ENCODE measurements at regions not wholly inside any gene's neighbourhood (a gene's known extent, or its start where the extent isn't known, plus 50 kb on each side); places are given as distances from the start of the nearest gene placed in this dataset.
"Not testable (repeated sequence)": the region's sequence is repeated elsewhere in the genome, so short reads cannot be mapped to it uniquely, and the experiment has no call there.

DNA sequence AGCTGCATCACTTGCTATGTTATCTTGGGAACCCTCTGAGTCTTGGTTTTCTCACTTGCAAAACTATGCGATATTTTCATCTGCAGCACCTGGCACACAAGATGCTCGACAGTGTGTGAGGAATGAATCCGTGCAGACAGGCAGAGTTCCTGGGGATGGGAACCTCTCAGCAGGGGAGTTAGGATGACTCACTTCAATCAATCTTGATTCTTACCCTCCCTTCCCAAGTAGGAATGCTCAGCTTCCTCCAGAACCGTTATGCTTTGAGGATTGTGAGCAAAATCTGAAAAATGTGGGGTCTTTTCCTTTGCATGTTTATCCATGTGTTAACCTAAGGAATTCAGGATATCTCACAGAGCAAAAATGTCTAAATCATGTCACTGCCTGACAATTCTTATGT, 68.9 kb upstream of the HNF1B start:
- Histone ChIP-seq H3K9me2 (ENCODE audit: insufficient read depth) (no peaks in the 10 kb centered on the region), H3K27me3 (replicated peaks; ENCODE audit: insufficient read depth) (no peaks in the 10 kb centered on the region; the same call in 1 of the 2 replicates), H3K27ac (no peak overlapping the region), H3K36me3 (ENCODE audit: low read depth) (no peaks in the 10 kb centered on the region), H3K4me2 (ENCODE audit: unreplicated experiment) (peak overlapping the region; percentile 5), H3K4me3 (no peak overlapping the region), H3K9me3 (ENCODE audit: low read depth) (no peaks in the 10 kb centered on the region), H3F3A (ENCODE audit: insufficient read depth) (no peaks in the 10 kb centered on the region), H4K20me1 (ENCODE audit: insufficient read depth) (no peaks in the 10 kb centered on the region), H3K4me1 (ENCODE audit: insufficient read depth) (peaks cover 7% of the 10 kb centered on the region; the same call in 1 of the 2 replicates), H3K79me2 (ENCODE audit: insufficient read depth) (no peaks in the 10 kb centered on the region), H3K9ac (no peak overlapping the region), H2AFZ (no peak overlapping the region)
- in situ Hi-C loops (cut with MboI): no loop called here
- WGBS, 2 experiments (ENCODE audit: low coverage in 1 of 2, low lambda C conversion rate in 2 of 2, missing lambda C conversion rate in 2 of 2): 0 to 2% methylated on average over 4 of the region's 4 CpGs
- TF ChIP-seq EZH2 (IDR thresholded peaks at IDR 0.05; ENCODE audit: insufficient read depth, poor library complexity, severe bottlenecking) (no peak), EZH2phosphoT487 (IDR thresholded peaks at IDR 0.05; ENCODE audit: insufficient read depth, low read depth) (no peak)
- peak; percentile 56 for DNase-seq

DNA sequence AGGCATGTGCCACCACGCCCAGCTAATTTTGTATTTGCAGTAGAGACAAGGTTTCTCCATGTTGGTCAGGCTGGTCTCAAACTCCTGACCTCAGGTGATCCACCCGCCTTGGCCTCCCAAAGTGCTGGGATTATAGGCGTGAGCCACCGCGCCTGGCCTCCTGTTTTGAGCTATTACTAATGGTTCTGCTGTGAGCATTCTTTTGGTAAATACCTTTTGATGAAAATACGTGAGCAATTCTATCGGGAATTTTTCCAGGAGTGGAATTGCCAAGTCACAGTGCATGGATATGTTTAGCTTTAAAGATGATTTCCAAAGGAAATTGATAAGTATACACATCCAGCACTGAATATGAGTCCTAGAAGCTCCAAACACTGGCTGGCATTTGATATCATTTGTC, 64.0 kb upstream of the HNF1B start:
- H3K9me2 ChIP-seq (ENCODE audit: insufficient read depth); H3K4me3 ChIP-seq; H3K9me3 ChIP-seq (ENCODE audit: low read depth); H3K4me1 ChIP-seq (ENCODE audit: insufficient read depth); H3K79me2 ChIP-seq (ENCODE audit: insufficient read depth); H4K20me1 ChIP-seq (ENCODE audit: insufficient read depth); H3K4me2 ChIP-seq (ENCODE audit: unreplicated experiment); H3K36me3 ChIP-seq (ENCODE audit: low read depth); H3K27me3 ChIP-seq (replicated peaks; ENCODE audit: insufficient read depth); in situ Hi-C loops (cut with MboI); H3K9ac ChIP-seq; H3K27ac ChIP-seq; DNase-seq; H3F3A ChIP-seq (ENCODE audit: insufficient read depth); H2AFZ ChIP-seq: not testable (repeated sequence)
- 76 to 79% methylated on average over 7 of the region's 7 CpGs for WGBS, 2 experiments (ENCODE audit: low coverage in 1 of 2, low lambda C conversion rate in 2 of 2, missing lambda C conversion rate in 2 of 2)

DNA sequence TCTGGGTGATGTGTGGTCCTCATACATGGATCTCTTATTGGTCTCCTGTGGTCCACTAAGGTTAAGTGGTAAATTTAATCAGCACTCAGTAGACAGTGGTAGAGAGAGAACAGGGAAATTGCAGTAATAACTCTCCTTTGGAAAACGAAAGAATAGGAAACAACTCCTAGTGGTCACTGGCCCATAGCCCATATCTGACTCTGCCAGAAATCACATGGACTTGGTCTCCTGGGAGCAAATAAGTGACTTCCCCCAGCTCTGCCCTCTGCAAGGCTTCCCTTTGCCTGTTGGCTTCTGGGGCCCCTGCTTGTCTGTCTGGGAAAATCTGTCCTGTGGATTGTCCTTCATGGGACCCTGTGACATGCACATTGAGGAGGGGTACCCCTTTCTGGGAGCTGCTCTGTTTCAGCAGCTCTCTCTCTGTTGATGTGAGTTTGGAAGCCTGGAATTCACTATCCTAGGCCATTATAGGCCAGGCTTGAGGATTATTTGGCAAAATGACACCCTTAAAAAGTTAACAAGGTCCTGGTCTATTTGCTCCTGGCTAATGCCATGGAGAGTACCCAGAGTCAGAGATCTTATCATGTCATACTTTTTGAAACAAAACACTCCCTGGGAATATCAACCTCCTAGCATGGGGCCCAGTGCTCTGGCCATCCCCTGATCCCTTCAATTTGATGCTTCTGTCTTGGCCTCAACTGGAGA, 58.0 kb upstream of the HNF1B start:
- peak overlapping the region; percentile 28 for H3K4me2 ChIP-seq (ENCODE audit: unreplicated experiment)
- no peak overlapping the region for H3K9ac ChIP-seq
- H3K79me2 ChIP-seq (ENCODE audit: insufficient read depth): no peaks in the 10 kb centered on the region
- H3F3A ChIP-seq (ENCODE audit: insufficient read depth): no peaks in the 10 kb centered on the region
- H3K27ac ChIP-seq: no peak overlapping the region
- no peaks in the 10 kb centered on the region for H3K36me3 ChIP-seq (ENCODE audit: low read depth)
- DNase-seq: peak; percentile 71
- no peaks in the 10 kb centered on the region for H3K9me3 ChIP-seq (ENCODE audit: low read depth)
- H3K4me3 ChIP-seq: no peak overlapping the region
- no peak for TF ChIP-seq EZH2 (IDR thresholded peaks at IDR 0.05; ENCODE audit: insufficient read depth, poor library complexity, severe bottlenecking)
- no peak for TF ChIP-seq EZH2phosphoT487 (IDR thresholded peaks at IDR 0.05; ENCODE audit: insufficient read depth, low read depth)
- H3K4me1 ChIP-seq (ENCODE audit: insufficient read depth): peaks cover 4% of the 10 kb centered on the region; the same call in 1 of the 2 replicates
- H4K20me1 ChIP-seq (ENCODE audit: insufficient read depth): no peaks in the 10 kb centered on the region
- H3K27me3 ChIP-seq (replicated peaks; ENCODE audit: insufficient read depth): peaks cover 18% of the 10 kb centered on the region; the same call in 1 of the 2 replicates
- in situ Hi-C loops (cut with MboI): no loop called here
- 0% methylated on average over 1 of the region's 1 CpG for WGBS, 2 experiments (ENCODE audit: low coverage in 1 of 2, low lambda C conversion rate in 2 of 2, missing lambda C conversion rate in 2 of 2)
- H3K9me2 ChIP-seq (ENCODE audit: insufficient read depth): no peaks in the 10 kb centered on the region
- no peak overlapping the region for H2AFZ ChIP-seq

DNA sequence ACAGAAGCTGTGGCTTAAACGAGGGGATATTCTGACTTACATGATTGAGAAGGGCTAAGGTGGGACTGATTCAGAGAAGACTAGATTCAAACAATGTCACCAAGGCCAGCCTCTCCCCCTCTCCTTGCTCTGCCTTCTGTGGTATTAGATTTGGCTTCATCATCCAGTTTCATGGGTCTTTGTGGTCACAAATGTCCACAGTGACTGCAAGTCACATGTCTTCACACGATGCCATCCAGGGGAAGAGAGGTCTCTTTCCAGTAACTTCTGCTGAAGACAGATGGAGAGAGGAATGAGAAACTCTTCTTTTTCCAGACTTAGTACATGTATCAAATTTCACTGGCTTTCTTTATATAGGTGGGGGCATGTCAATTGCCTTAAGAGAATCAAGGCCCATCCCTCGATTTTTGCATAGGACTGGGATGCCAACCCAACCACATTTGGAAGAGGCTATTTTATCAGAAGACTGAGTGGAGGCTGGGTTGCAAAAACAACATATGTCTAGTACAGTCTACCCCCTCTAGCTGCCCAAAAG, 57.3 kb upstream of the HNF1B start:
- Histone ChIP-seq H3K36me3 (ENCODE audit: low read depth) (no peaks in the 10 kb centered on the region), H3F3A (ENCODE audit: insufficient read depth) (no peaks in the 10 kb centered on the region), H3K79me2 (ENCODE audit: insufficient read depth) (no peaks in the 10 kb centered on the region), H3K4me3 (no peak overlapping the region), H3K4me1 (ENCODE audit: insufficient read depth) (peaks cover 4% of the 10 kb centered on the region; the same call in 1 of the 2 replicates), H3K9me3 (ENCODE audit: low read depth) (no peaks in the 10 kb centered on the region), H4K20me1 (ENCODE audit: insufficient read depth) (no peaks in the 10 kb centered on the region), H3K9ac (no peak overlapping the region), H3K9me2 (ENCODE audit: insufficient read depth) (no peaks in the 10 kb centered on the region), H2AFZ (no peak overlapping the region), H3K27me3 (replicated peaks; ENCODE audit: insufficient read depth) (peaks cover 18% of the 10 kb centered on the region; the same call in 1 of the 2 replicates), H3K4me2 (ENCODE audit: unreplicated experiment) (peak overlapping the region; percentile 28), H3K27ac (no peak overlapping the region)
- TF ChIP-seq EZH2phosphoT487 (IDR thresholded peaks at IDR 0.05; ENCODE audit: insufficient read depth, low read depth) (no peak), EZH2 (IDR thresholded peaks at IDR 0.05; ENCODE audit: insufficient read depth, poor library complexity, severe bottlenecking) (no peak)
- WGBS, 2 experiments (ENCODE audit: low coverage in 1 of 2, low lambda C conversion rate in 2 of 2, missing lambda C conversion rate in 2 of 2): 36 to 38% methylated on average over 3 of the region's 3 CpGs
- DNase-seq: no peak
- in situ Hi-C loops (cut with MboI): no loop called here

Measured in GM23248 (cell line).